Stimulated activated CD4-positive, alpha-beta T cell treated with anti-CD3 and anti-CD28 coated beads, Interleukin-15, amount 100 ng/mL, for 24 hours (primary cell): ENCODE measurements at regions not wholly inside any gene's neighbourhood (a gene's known extent, or its start where the extent isn't known, plus 50 kb on each side); places are given as distances from the start of the nearest gene placed in this dataset.
"Not testable (repeated sequence)": the region's sequence is repeated elsewhere in the genome, so short reads cannot be mapped to it uniquely, and the experiment has no call there.

Experiments
- DNase-seq: peaks from one replicate; pipeline ENCODE4 v3.0.0-alpha.2; 2020

GRCh38 chrX:55326985-55327384 is 62.3 kb upstream of the PAGE3 start:
- no peak for DNase-seq

GRCh38 chrX:55335296-55335695 is 70.6 kb upstream of the PAGE3 start:
- no peak for DNase-seq

GRCh38 chrX:55336176-55336575 is 71.5 kb upstream of the PAGE3 start:
- DNase-seq, result no peak

GRCh38 chrX:55340896-55341433 is 76.2 kb upstream of the PAGE3 start:
- DNase-seq, result no peak

- DNase-seq, result peak; percentile 22
Observed at GRCh38 chrX:55342533-55343501, 78.1 kb upstream of the PAGE3 start.

- DNase-seq, result no peak
Observed at GRCh38 chrX:55356609-55357008, 91.9 kb upstream of the PAGE3 start.

GRCh38 chrX:55357236-55357635 is 92.5 kb upstream of the PAGE3 start:
- DNase-seq, result no peak

- DNase-seq, result no peak
Observed at GRCh38 chrX:55379396-55379795, 72.5 kb upstream of the MAGEH1 start.

- no peak for DNase-seq
Observed at GRCh38 chrX:55389376-55389775, 62.6 kb upstream of the MAGEH1 start.

- DNase-seq, result not testable (repeated sequence)
Observed at GRCh38 chrX:55396836-55397235, 55.1 kb upstream of the MAGEH1 start.
